ENCODE measurements at regions not wholly inside any gene's neighbourhood (a gene's known extent, or its start where the extent isn't known, plus 50 kb on each side); places are given as distances from the start of the nearest gene placed in this dataset.
A peak's percentile ranks its signal among the peaks of the same experiment; 100 is the strongest.

DNA sequence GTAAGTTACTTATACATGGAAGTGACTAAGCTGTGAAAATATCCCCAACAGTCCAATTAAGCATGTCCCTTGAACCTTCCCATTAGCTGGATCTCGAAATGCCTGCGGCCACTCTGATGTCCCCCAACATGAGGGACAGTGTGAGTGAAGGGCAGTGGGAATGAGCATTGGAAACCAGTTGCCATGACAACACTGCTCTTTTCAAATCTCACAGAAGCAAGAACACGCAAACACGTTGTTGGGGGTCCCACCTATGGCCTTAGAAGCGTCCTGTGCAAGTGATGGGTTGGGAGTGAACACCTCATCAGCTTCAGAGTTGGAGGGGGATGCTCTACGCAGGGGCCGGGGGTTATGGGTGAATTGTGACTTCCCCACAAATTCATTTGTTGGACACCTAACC is 205.9 kb downstream of the NXNL2 start:
- no peak overlapping the region for H2BK5ac ChIP-seq (ENCODE audit: low read depth, low read length, poor library complexity)
- H3K14ac ChIP-seq (ENCODE audit: low read length), result no peak overlapping the region
- H3K4me2 ChIP-seq (ENCODE audit: low read length), result no peak overlapping the region
- no peak for DNase-seq
- no peak overlapping the region for H2BK12ac ChIP-seq (ENCODE audit: low read length)
- H3K9me3 ChIP-seq (ENCODE audit: insufficient read depth, low read depth, low read length), result peaks cover 6% of the 10 kb centered on the region
- no peaks in the 10 kb centered on the region for H3K79me2 ChIP-seq (ENCODE audit: control insufficient read depth, insufficient read depth, low read length, poor library complexity)
- no peak overlapping the region for H4K91ac ChIP-seq (ENCODE audit: low read depth, low read length)
- no peak overlapping the region for H2BK120ac ChIP-seq (ENCODE audit: insufficient read depth, low read length, poor library complexity)
- H2AK5ac ChIP-seq (ENCODE audit: low read length), result no peak overlapping the region
- no CpG with 5 or more reads among the region's 7 CpGs for WGBS (ENCODE audit: extremely low coverage, insufficient coverage, insufficient read length)
- H3K36me3 ChIP-seq (ENCODE audit: control insufficient read depth in 1 of 2, insufficient read depth in 2 of 2, low read length in 2 of 2), result no peaks in the 10 kb centered on the region
- no peak overlapping the region for H4K12ac ChIP-seq (ENCODE audit: low read depth, low read length)
- no peaks in the 10 kb centered on the region for H3K27me3 ChIP-seq (ENCODE audit: insufficient read depth, low read length)
- no peak overlapping the region for H3K4ac ChIP-seq (ENCODE audit: low read depth, low read length)
- no peak overlapping the region for H3K27ac ChIP-seq (ENCODE audit: low read depth, low read length)
- no peak overlapping the region for H3K18ac ChIP-seq (ENCODE audit: low read length)
- no peak overlapping the region for H4K8ac ChIP-seq (ENCODE audit: low read depth, low read length)
- H3K4me3 ChIP-seq (ENCODE audit: low read depth, low read length), result no peak overlapping the region
- H3K23ac ChIP-seq (ENCODE audit: low read length), result no peak overlapping the region
- no peak overlapping the region for H2AFZ ChIP-seq (ENCODE audit: insufficient read depth, low read length, poor library complexity)
- H3K79me1 ChIP-seq (ENCODE audit: low read length), result peaks cover 16% of the 10 kb centered on the region
- peaks cover 11% of the 10 kb centered on the region in 2 experiments for H3K4me1 ChIP-seq (ENCODE audit: control insufficient read depth in 1 of 2, insufficient read depth in 2 of 2, low read length in 2 of 2)
- H3K9ac ChIP-seq (ENCODE audit: low read length), result no peak overlapping the region

DNA sequence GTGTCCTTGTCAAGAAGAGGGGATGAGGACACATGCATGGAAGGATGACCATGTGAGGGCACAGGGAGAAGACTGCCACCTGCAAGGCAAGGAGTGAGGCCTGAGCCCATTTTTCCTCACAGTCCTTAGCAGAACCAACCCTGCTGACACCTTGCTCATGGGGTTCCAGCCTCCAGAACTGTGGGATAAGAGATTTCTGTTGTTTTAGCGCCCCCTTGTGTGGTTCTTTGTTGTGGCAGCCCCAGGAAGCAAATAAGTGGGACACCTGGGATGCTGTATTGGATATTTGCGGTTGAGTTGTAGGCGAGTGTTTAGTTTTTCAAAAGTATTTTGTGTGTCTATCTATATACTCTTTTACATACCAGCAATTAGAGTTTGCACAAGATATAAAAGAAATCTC is 206.4 kb downstream of the NXNL2 start:
- Histone ChIP-seq H3K27ac (ENCODE audit: low read depth, low read length) (no peak overlapping the region), H3K79me1 (ENCODE audit: low read length) (peaks cover 21% of the 10 kb centered on the region), H2BK12ac (ENCODE audit: low read length) (no peak overlapping the region), H3K4me3 (ENCODE audit: low read depth, low read length) (no peak overlapping the region), H3K4me2 (ENCODE audit: low read length) (no peak overlapping the region), H3K79me2 (ENCODE audit: control insufficient read depth, insufficient read depth, low read length, poor library complexity) (no peaks in the 10 kb centered on the region), H3K18ac (ENCODE audit: low read length) (no peak overlapping the region), H2BK120ac (ENCODE audit: insufficient read depth, low read length, poor library complexity) (no peak overlapping the region), H2AFZ (ENCODE audit: insufficient read depth, low read length, poor library complexity) (no peak overlapping the region), H3K23ac (ENCODE audit: low read length) (no peak overlapping the region), H3K4ac (ENCODE audit: low read depth, low read length) (no peak overlapping the region), H3K4me1 (ENCODE audit: control insufficient read depth in 1 of 2, insufficient read depth in 2 of 2, low read length in 2 of 2) (peaks cover 15 to 16% of the 10 kb centered on the region in 2 experiments), H3K27me3 (ENCODE audit: insufficient read depth, low read length) (no peaks in the 10 kb centered on the region), H2BK5ac (ENCODE audit: low read depth, low read length, poor library complexity) (no peak overlapping the region), H4K12ac (ENCODE audit: low read depth, low read length) (no peak overlapping the region), H3K14ac (ENCODE audit: low read length) (no peak overlapping the region), H4K8ac (ENCODE audit: low read depth, low read length) (no peak overlapping the region), H2AK5ac (ENCODE audit: low read length) (no peak overlapping the region), H3K36me3 (ENCODE audit: control insufficient read depth in 1 of 2, insufficient read depth in 2 of 2, low read length in 2 of 2) (no peaks in the 10 kb centered on the region), H3K9me3 (ENCODE audit: insufficient read depth, low read depth, low read length) (peaks cover 6% of the 10 kb centered on the region), H3K9ac (ENCODE audit: low read length) (no peak overlapping the region), H4K91ac (ENCODE audit: low read depth, low read length) (no peak overlapping the region)
- no CpG with 5 or more reads among the region's 3 CpGs for WGBS (ENCODE audit: extremely low coverage, insufficient coverage, insufficient read length)
- DNase-seq, result peak in 1 of 2 donors; percentile 29

DNA sequence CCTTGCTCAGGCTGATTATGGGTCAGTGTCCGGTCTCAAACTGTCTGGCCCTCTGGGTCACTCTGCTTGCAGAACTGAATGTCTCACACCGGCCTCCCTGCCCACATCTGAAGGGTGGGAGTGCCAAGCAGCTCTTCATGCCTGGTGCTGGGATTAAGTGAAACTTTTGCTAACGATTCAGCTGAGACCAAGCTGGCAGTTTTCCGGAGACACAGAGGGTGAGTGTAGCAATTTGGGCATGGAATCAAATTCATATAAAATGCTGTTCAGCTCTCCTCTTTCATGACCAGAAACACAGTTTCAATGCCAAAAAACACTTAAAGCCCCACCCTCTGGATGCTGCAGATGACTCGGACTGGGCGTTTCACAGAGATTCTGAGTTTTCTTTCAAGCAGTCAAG is 207.5 kb downstream of the NXNL2 start:
- no peak overlapping the region for H3K27ac ChIP-seq (ENCODE audit: low read depth, low read length)

DNA sequence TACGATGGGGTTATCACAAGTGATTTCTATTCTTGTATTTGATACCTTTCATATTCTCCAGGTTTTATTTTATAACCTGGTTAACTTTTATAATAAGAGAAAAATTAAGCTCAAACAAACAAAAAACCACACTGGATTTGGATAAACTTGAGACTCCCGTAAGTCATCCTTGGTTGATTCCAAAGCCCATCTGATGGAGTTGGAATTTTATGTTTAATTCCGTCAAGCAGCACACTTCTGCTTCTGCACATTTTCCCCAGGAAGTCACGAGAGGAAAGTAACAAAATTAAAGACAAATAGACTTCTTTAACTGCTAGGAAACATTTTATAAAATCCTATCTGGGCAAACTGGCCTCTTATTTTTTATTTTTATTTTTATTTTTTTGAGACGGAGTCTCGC is 207.9 kb downstream of the NXNL2 start:
- no peak overlapping the region for H4K12ac ChIP-seq (ENCODE audit: low read depth, low read length)
- no peak overlapping the region for H3K27ac ChIP-seq (ENCODE audit: low read depth, low read length)
- no peak overlapping the region for H2AFZ ChIP-seq (ENCODE audit: insufficient read depth, low read length, poor library complexity)
- H3K79me1 ChIP-seq (ENCODE audit: low read length), result peaks cover 35% of the 10 kb centered on the region
- H2BK12ac ChIP-seq (ENCODE audit: low read length), result no peak overlapping the region
- H3K27me3 ChIP-seq (ENCODE audit: insufficient read depth, low read length), result no peaks in the 10 kb centered on the region
- no peak overlapping the region for H3K14ac ChIP-seq (ENCODE audit: low read length)
- H2BK5ac ChIP-seq (ENCODE audit: low read depth, low read length, poor library complexity), result no peak overlapping the region
- peaks cover 22 to 28% of the 10 kb centered on the region in 2 experiments for H3K4me1 ChIP-seq (ENCODE audit: control insufficient read depth in 1 of 2, insufficient read depth in 2 of 2, low read length in 2 of 2)
- H3K9me3 ChIP-seq (ENCODE audit: insufficient read depth, low read depth, low read length), result peaks cover 5% of the 10 kb centered on the region
- no peak overlapping the region for H4K91ac ChIP-seq (ENCODE audit: low read depth, low read length)
- H3K79me2 ChIP-seq (ENCODE audit: control insufficient read depth, insufficient read depth, low read length, poor library complexity), result no peaks in the 10 kb centered on the region
- no peak overlapping the region for H2AK5ac ChIP-seq (ENCODE audit: low read length)
- no peak overlapping the region for H2BK120ac ChIP-seq (ENCODE audit: insufficient read depth, low read length, poor library complexity)
- H3K9ac ChIP-seq (ENCODE audit: low read length), result no peak overlapping the region
- no peak for DNase-seq
- no CpG with 5 or more reads among the region's 6 CpGs for WGBS (ENCODE audit: extremely low coverage, insufficient coverage, insufficient read length)
- H3K4ac ChIP-seq (ENCODE audit: low read depth, low read length), result no peak overlapping the region
- no peak overlapping the region for H4K8ac ChIP-seq (ENCODE audit: low read depth, low read length)
- H3K23ac ChIP-seq (ENCODE audit: low read length), result no peak overlapping the region
- no peak overlapping the region for H3K18ac ChIP-seq (ENCODE audit: low read length)
- H3K4me2 ChIP-seq (ENCODE audit: low read length), result no peak overlapping the region
- H3K4me3 ChIP-seq (ENCODE audit: low read depth, low read length), result no peak overlapping the region
- H3K36me3 ChIP-seq (ENCODE audit: control insufficient read depth in 1 of 2, insufficient read depth in 2 of 2, low read length in 2 of 2), result no peaks in the 10 kb centered on the region

More for the DNA sequence above, 207.5 kb downstream of the NXNL2 start:
- peak overlapping the region; percentile 41 for H3K14ac ChIP-seq (ENCODE audit: low read length)
- no peak overlapping the region for H4K8ac ChIP-seq (ENCODE audit: low read depth, low read length)
- H3K4me2 ChIP-seq (ENCODE audit: low read length), result no peak overlapping the region
- no peak overlapping the region for H3K23ac ChIP-seq (ENCODE audit: low read length)
- H2AFZ ChIP-seq (ENCODE audit: insufficient read depth, low read length, poor library complexity), result no peak overlapping the region
- H4K12ac ChIP-seq (ENCODE audit: low read depth, low read length), result no peak overlapping the region
- peak overlapping the region; percentile 72 for H2BK12ac ChIP-seq (ENCODE audit: low read length)
- WGBS (ENCODE audit: extremely low coverage, insufficient coverage, insufficient read length), result no CpG with 5 or more reads among the region's 6 CpGs
- no peak overlapping the region for H3K4me3 ChIP-seq (ENCODE audit: low read depth, low read length)
- peaks cover 5% of the 10 kb centered on the region for H3K9me3 ChIP-seq (ENCODE audit: insufficient read depth, low read depth, low read length)
- DNase-seq, result no peak
- H3K9ac ChIP-seq (ENCODE audit: low read length), result no peak overlapping the region
- peaks cover 19 to 24% of the 10 kb centered on the region in 2 experiments for H3K4me1 ChIP-seq (ENCODE audit: control insufficient read depth in 1 of 2, insufficient read depth in 2 of 2, low read length in 2 of 2)
- H2BK120ac ChIP-seq (ENCODE audit: insufficient read depth, low read length, poor library complexity), result peak overlapping the region; percentile 48
- peak overlapping the region; percentile 2 for H2BK5ac ChIP-seq (ENCODE audit: low read depth, low read length, poor library complexity)
- H3K36me3 ChIP-seq (ENCODE audit: control insufficient read depth in 1 of 2, insufficient read depth in 2 of 2, low read length in 2 of 2), result no peaks in the 10 kb centered on the region
- H3K27me3 ChIP-seq (ENCODE audit: insufficient read depth, low read length), result no peaks in the 10 kb centered on the region
- H3K4ac ChIP-seq (ENCODE audit: low read depth, low read length), result no peak overlapping the region
- peak overlapping the region; percentile 88 for H2AK5ac ChIP-seq (ENCODE audit: low read length)
- peaks cover 31% of the 10 kb centered on the region for H3K79me1 ChIP-seq (ENCODE audit: low read length)
- H3K79me2 ChIP-seq (ENCODE audit: control insufficient read depth, insufficient read depth, low read length, poor library complexity), result no peaks in the 10 kb centered on the region
- H4K91ac ChIP-seq (ENCODE audit: low read depth, low read length), result peak overlapping the region; percentile 63
- H3K18ac ChIP-seq (ENCODE audit: low read length), result peak overlapping the region; percentile 67

All from trophoblast cell (in vitro differentiated cells and primary cell).